Osteocyte (in vitro differentiated cells): ENCODE measurements at regions not wholly inside any gene's neighbourhood (a gene's known extent, or its start where the extent isn't known, plus 50 kb on each side); places are given as distances from the start of the nearest gene placed in this dataset.
A peak's percentile ranks its signal among the peaks of the same experiment; 100 is the strongest.

Experiments used
- DNase-seq: peaks from one replicate; pipeline ENCODE4 v3.0.0; 2021; ENCODE audit warnings: mixed read lengths; ENCODE audit not compliant: unreplicated experiment; ENCODE audit errors: extremely low spot score
- H3K27ac Mint-ChIP-seq: one replicate; pipeline ENCODE4 v1.8.0; 2021; ENCODE audit warnings: mild to moderate bottlenecking, mixed read lengths; ENCODE audit not compliant: unreplicated experiment
- H3K27me3 Mint-ChIP-seq: one replicate; pipeline ENCODE4 v1.8.0; 2021; ENCODE audit warnings: mixed read lengths; ENCODE audit not compliant: unreplicated experiment
- H3K36me3 Mint-ChIP-seq: one replicate; pipeline ENCODE4 v1.8.0; 2021; ENCODE audit warnings: mixed read lengths; ENCODE audit not compliant: unreplicated experiment
- H3K4me1 Mint-ChIP-seq: one replicate; pipeline ENCODE4 v1.8.0; 2021; ENCODE audit warnings: mixed read lengths; ENCODE audit not compliant: unreplicated experiment
- H3K4me3 Mint-ChIP-seq: one replicate; pipeline ENCODE4 v1.8.0; 2021; ENCODE audit warnings: mild to moderate bottlenecking, moderate library complexity, mixed read lengths; ENCODE audit not compliant: unreplicated experiment
- H3K9me3 Mint-ChIP-seq: one replicate; pipeline ENCODE4 v1.8.0; 2021; ENCODE audit warnings: mixed read lengths; ENCODE audit not compliant: unreplicated experiment
- TF ChIP-seq, protein P1 (sequence below): fragments of 200-600 bp; sonication (generic); IDR thresholded peaks from 2 replicates; pipeline ENCODE4 v1.5.0; 2021; ENCODE audit warnings: antibody characterized with exemption, mild to moderate bottlenecking, moderate library complexity

DNA sequence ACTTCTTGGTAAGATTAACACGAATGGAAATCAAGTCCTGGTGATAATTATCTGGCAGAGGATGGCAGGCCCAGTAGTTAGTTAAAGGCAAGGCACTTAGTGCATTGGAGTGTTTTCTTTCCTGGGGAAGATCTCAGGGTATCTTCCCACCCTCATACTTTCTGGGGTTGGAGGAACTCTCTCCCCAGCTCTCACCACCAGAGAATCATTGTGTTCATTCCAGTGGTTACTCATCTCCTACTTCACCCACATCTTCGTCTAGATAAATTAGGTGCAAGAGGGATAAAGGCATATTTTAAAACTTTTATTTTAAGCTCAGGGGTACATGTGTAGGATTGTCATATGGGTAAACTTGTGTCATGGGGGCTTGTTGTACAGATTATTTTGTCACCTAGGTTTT is 67.5 kb upstream of the SH3RF1 start:
- no peak for DNase-seq
- H3K4me1 Mint-ChIP-seq, result peaks cover 11% of the 10 kb centered on the region
- no peak overlapping the region for H3K27ac Mint-ChIP-seq
- TF ChIP-seq, protein P1, sequence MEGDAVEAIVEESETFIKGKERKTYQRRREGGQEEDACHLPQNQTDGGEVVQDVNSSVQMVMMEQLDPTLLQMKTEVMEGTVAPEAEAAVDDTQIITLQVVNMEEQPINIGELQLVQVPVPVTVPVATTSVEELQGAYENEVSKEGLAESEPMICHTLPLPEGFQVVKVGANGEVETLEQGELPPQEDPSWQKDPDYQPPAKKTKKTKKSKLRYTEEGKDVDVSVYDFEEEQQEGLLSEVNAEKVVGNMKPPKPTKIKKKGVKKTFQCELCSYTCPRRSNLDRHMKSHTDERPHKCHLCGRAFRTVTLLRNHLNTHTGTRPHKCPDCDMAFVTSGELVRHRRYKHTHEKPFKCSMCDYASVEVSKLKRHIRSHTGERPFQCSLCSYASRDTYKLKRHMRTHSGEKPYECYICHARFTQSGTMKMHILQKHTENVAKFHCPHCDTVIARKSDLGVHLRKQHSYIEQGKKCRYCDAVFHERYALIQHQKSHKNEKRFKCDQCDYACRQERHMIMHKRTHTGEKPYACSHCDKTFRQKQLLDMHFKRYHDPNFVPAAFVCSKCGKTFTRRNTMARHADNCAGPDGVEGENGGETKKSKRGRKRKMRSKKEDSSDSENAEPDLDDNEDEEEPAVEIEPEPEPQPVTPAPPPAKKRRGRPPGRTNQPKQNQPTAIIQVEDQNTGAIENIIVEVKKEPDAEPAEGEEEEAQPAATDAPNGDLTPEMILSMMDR, result no peak
- H3K4me3 Mint-ChIP-seq, result no peak overlapping the region
- no peaks in the 10 kb centered on the region for H3K36me3 Mint-ChIP-seq
- no peaks in the 10 kb centered on the region for H3K27me3 Mint-ChIP-seq
- no peaks in the 10 kb centered on the region for H3K9me3 Mint-ChIP-seq

DNA sequence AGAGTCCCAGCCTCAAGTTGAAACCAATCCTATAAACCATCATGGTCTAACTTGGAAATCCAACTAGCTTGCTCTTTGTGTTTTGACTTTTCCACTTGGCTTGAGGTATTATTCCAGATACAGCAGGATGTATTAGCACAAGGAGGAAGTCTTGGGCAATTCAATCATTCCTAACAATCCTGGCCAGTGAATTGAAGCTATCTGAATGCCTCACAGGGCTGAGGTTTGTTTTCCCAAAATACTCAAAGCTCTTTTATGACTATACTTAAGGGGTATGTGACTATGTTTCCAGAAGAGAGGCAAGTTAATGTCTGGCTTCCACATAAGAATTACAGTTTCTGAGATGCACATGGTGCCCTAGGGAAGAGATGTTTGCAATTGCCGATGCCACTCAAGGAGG is 66.8 kb upstream of the SH3RF1 start:
- no peak for DNase-seq
- H3K27ac Mint-ChIP-seq, result peak overlapping the region; percentile 19
- no peaks in the 10 kb centered on the region for H3K27me3 Mint-ChIP-seq
- no peak overlapping the region for H3K4me3 Mint-ChIP-seq
- peaks cover 11% of the 10 kb centered on the region for H3K4me1 Mint-ChIP-seq
- TF ChIP-seq, protein P1, result no peak
- no peaks in the 10 kb centered on the region for H3K36me3 Mint-ChIP-seq
- peaks cover 2% of the 10 kb centered on the region for H3K9me3 Mint-ChIP-seq

DNA sequence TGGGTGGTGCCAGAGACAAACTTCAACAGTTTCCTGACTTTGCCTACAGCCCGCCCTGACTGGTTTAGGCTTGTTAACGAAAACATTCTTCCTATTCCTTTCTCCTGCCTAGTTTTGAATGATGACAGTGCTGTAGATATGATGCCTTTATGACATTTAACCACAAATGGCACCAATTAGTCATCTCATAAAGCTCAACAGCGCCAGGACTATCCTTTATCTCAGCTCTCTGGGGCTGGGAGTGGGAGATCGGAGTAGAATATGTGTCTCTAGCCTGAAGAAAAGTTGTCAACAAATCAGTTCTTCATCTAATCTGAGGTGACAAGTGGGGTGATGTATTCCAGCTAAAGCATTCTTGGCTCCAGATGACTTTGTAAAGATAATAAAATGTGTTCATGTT is 64.6 kb upstream of the SH3RF1 start:
- peaks cover 11% of the 10 kb centered on the region for H3K4me1 Mint-ChIP-seq
- peak overlapping the region; percentile 52 for H3K27ac Mint-ChIP-seq
- H3K36me3 Mint-ChIP-seq, result no peaks in the 10 kb centered on the region
- H3K4me3 Mint-ChIP-seq, result no peak overlapping the region
- H3K9me3 Mint-ChIP-seq, result peaks cover 4% of the 10 kb centered on the region
- no peak for DNase-seq
- TF ChIP-seq, protein P1, result no peak
- no peaks in the 10 kb centered on the region for H3K27me3 Mint-ChIP-seq

DNA sequence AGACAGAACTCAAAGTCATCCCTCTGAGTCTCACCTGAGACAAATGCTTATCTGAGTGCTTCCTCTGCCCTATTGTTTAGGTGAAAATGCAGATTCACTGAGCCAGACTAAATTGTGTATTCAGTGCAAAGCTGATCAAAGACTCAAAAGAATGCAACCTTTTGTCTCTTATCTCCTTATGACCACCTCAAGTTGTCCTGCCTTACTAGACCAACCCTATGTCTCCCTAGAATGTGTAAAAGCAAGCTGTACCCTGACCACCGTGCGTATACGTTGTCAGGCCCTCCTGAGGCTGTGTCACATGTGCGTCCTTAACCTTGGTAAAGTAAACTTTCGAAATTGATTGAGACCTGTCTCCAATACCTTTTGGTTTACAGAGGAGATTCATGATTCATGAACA is 63.6 kb upstream of the SH3RF1 start:
- Mint-ChIP-seq H3K9me3 (peaks cover 4% of the 10 kb centered on the region), H3K4me1 (peaks cover 11% of the 10 kb centered on the region), H3K27ac (no peak overlapping the region)

DNA sequence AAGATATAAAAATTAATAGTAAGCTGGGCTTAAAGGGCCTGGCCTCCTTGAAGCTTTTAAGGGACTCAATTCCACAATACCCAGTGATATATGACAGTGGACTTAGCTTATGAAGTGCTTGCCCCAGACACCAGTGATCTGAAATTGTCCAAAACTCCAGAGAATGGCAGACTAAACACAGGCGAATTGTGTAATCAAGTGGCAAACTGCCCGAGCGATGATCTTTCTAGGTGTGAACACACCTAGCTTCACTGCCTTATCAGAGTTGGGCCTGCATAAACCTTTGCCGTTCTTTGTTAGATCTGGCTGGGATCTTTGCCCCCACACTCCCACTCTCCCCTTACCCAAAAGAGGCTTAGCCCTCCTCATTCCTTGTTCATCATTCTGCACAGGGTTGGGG is 62.5 kb upstream of the SH3RF1 start:
- Mint-ChIP-seq H3K4me1 (peaks cover 11% of the 10 kb centered on the region), H3K4me3 (no peak overlapping the region), H3K27ac (no peak overlapping the region), H3K36me3 (no peaks in the 10 kb centered on the region), H3K9me3 (peaks cover 4% of the 10 kb centered on the region), H3K27me3 (no peaks in the 10 kb centered on the region)
- no peak for DNase-seq
- TF ChIP-seq, protein P1, result no peak

More for the DNA sequence above, 63.6 kb upstream of the SH3RF1 start:
- H3K4me3 Mint-ChIP-seq, result no peak overlapping the region
- DNase-seq, result no peak
- TF ChIP-seq, protein P1, result no peak
- H3K27me3 Mint-ChIP-seq, result no peaks in the 10 kb centered on the region
- no peaks in the 10 kb centered on the region for H3K36me3 Mint-ChIP-seq
